Stimulated activated CD4-positive, alpha-beta T cell treated with anti-CD3 and anti-CD28 coated beads, TNF-alpha, amount 100 ng/mL, for 1 hour (primary cell): ENCODE measurements at regions not wholly inside any gene's neighbourhood (a gene's known extent, or its start where the extent isn't known, plus 50 kb on each side); places are given as distances from the start of the nearest gene placed in this dataset.

Experiments used
- DNase-seq, 3 donors: peaks; one replicate each; pipeline ENCODE4 v3.0.0-alpha.2; 2020; ENCODE audit warnings: low read depth in 3 of 3, low spot score in 1 of 3

- no peak for DNase-seq
Observed at GRCh38 chr21:24276204-24276603, 1331.1 kb downstream of the MRPL39 start.

GRCh38 chr21:24275616-24276015 is 1331.7 kb downstream of the MRPL39 start:
- DNase-seq = no peak

- DNase-seq = no peak
Observed at GRCh38 chr21:24272521-24272938, 1334.8 kb downstream of the MRPL39 start.

- DNase-seq = no peak
Observed at GRCh38 chr21:24265987-24266386, 1341.3 kb downstream of the MRPL39 start.

- no peak for DNase-seq
Observed at GRCh38 chr21:24260751-24261150, 1346.5 kb downstream of the MRPL39 start.

- DNase-seq = no peak
Observed at GRCh38 chr21:24259241-24259640, 1348.0 kb downstream of the MRPL39 start.

- DNase-seq = no peak
Observed at GRCh38 chr21:24255591-24255990, 1351.7 kb downstream of the MRPL39 start.

GRCh38 chr21:24225431-24225830 is 1381.8 kb downstream of the MRPL39 start:
- no peak for DNase-seq

- no peak for DNase-seq
Observed at GRCh38 chr21:24224422-24224821, 1382.9 kb downstream of the MRPL39 start.

GRCh38 chr21:24223624-24224023 is 1383.7 kb downstream of the MRPL39 start:
- DNase-seq = no peak

- no peak for DNase-seq
Observed at GRCh38 chr21:24222676-24223075, 1384.6 kb downstream of the MRPL39 start.

GRCh38 chr21:24220446-24220845 is 1386.8 kb downstream of the MRPL39 start:
- DNase-seq = no peak

GRCh38 chr21:24217151-24217550 is 1390.1 kb downstream of the MRPL39 start:
- DNase-seq = no peak

- no peak for DNase-seq
Observed at GRCh38 chr21:24210130-24210529, 1397.2 kb downstream of the MRPL39 start.

- no peak for DNase-seq
Observed at GRCh38 chr21:24208562-24209260, 1398.6 kb downstream of the MRPL39 start.

GRCh38 chr21:24205319-24205718 is 1402.0 kb downstream of the MRPL39 start:
- no peak for DNase-seq

- no peak for DNase-seq
Observed at GRCh38 chr21:24204641-24205040, 1402.6 kb downstream of the MRPL39 start.

GRCh38 chr21:24200052-24200451 is 1407.2 kb downstream of the MRPL39 start:
- DNase-seq = no peak

GRCh38 chr21:24197923-24198322 is 1409.4 kb downstream of the MRPL39 start:
- DNase-seq = no peak

GRCh38 chr21:24197132-24197643 is 1410.1 kb downstream of the MRPL39 start:
- no peak for DNase-seq

- DNase-seq = no peak
Observed at GRCh38 chr21:24188506-24188905, 1418.8 kb downstream of the MRPL39 start.

- no peak for DNase-seq
Observed at GRCh38 chr21:24183077-24183476, 1424.2 kb downstream of the MRPL39 start.

GRCh38 chr21:24179110-24179509 is 1428.2 kb downstream of the MRPL39 start:
- DNase-seq = no peak
